AG08395 (cell line): ENCODE measurements at regions not wholly inside any gene's neighbourhood (a gene's known extent, or its start where the extent isn't known, plus 50 kb on each side); places are given as distances from the start of the nearest gene placed in this dataset.
"Not testable (repeated sequence)": the region's sequence is repeated elsewhere in the genome, so short reads cannot be mapped to it uniquely, and the experiment has no call there.

Experiments
- DNase-seq: peaks from one replicate; pipeline ENCODE4 v3.0.0; 2012; ENCODE audit warnings: mixed read lengths, low spot score

GRCh38 chr3:40901298-40901697 lies 298.0 kb upstream of the CTNNB1 start:
- no peak for DNase-seq

GRCh38 chr3:40901796-40902195 lies 297.5 kb upstream of the CTNNB1 start:
- DNase-seq, result no peak

DNA sequence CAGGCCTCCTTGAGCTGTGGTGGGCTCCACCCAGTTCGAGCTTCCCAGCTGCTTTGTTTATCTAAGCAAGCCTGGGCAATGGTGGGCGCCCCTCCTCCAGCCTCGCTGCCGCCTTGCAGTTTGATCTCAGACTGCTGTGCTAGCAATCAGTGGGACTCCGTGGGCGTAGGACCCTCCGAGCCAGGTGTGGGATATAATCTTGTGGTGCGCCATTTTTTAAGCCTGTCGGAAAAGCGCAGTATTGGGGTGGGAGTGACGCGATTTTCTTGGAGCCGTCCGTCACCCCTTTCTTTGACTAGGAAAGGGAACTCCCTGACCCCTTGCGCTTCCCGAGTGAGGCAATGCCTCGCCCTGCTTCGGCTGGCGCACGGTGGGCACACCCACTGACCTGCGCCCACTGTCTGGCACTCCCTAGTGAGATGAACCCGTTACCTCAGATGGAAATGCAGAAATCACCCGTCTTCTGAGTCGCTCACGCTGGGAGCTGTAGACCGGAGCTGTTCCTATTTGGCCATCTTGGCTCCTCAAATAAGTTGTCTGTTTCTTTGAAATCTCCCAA lies 291.3 kb upstream of the CTNNB1 start:
- not testable (repeated sequence) for DNase-seq

GRCh38 chr3:40908612-40909011 lies 290.7 kb upstream of the CTNNB1 start:
- DNase-seq, result no peak

DNA sequence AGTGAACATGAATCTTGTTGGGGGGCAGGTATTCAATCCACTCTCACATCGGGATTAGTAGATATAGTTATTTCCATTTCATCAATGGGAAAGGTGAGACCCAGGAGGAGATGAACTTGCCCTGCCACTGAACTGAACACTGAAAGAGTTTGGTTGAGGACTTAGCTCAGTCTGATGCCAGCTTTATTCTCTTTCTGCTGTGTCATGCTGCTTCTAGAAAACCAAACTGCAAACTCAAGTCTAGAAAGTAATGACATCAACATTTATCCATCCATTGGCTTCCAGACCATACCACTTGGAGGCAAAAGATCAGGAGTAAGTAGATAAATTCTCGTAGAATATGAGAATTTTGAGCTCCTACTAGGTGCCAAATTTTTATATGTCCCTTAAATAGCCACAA lies 288.0 kb upstream of the CTNNB1 start:
- DNase-seq, result no peak

DNA sequence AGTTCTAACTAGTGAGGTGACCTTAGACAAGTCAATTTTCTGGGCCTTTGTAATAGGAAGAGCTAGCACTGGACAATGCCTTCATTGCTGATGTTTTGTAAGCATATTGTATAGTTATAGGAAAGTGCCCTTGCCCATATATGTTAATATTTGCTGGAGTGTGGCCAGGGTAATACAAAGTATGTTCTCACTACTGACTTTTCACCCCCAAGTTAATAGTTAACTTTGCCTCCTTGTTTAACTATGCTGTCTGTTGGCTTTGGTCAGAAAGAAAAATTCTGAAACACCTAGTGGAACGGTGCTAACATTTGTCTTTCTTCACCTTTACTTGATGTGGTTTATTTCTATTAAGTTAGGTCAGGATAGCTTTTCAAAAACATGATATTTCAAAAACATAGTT lies 287.4 kb upstream of the CTNNB1 start:
- no peak for DNase-seq

GRCh38 chr3:40912461-40912860 lies 286.8 kb upstream of the CTNNB1 start:
- DNase-seq, result no peak

GRCh38 chr3:40913192-40913591 lies 286.1 kb upstream of the CTNNB1 start:
- DNase-seq, result no peak

DNA sequence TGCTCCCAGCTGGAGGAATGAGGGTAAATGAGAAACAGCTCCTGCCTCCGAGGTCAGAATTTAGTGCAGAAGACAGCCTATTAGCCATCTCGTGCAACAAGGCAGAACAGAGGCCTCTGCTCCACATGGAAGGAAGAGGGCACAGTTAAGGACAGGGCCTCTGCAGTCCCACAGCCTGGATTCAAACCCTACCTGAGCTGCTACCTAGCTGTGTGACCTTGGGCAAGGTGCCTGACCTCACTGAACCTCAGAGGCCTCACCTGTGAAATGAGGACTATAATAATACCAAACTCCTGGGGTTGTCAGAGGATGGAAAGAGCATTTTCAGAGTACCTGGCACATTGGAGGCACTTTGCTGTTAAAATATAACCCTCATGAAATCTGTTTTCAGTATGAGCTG lies 285.7 kb upstream of the CTNNB1 start:
- no peak for DNase-seq

- DNase-seq, result no peak
These were observed 284.8 kb upstream of the CTNNB1 start for GRCh38 chr3:40914475-40914874.

- DNase-seq, result no peak
These were observed 283.9 kb upstream of the CTNNB1 start for GRCh38 chr3:40915346-40915865.

DNA sequence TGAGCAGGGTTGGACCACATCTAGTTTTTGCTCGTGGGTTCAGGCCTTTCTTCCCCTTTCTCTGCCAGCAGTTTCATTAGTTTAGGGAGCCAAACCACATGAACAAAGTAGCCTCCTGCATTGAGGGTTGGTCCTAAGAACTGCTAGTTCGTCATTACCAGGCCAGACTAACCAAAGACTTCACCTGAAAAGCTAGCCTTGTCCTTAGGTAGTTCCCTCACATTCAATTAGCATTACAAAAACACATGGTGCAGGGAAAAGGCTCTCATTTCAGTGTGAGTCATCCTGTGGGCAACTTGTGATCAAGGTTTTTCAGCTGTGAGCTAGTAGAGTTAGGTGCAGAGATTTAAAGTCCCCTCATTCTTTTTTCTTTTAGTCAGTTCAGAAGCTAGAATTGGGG lies 279.3 kb upstream of the CTNNB1 start:
- no peak for DNase-seq

DNA sequence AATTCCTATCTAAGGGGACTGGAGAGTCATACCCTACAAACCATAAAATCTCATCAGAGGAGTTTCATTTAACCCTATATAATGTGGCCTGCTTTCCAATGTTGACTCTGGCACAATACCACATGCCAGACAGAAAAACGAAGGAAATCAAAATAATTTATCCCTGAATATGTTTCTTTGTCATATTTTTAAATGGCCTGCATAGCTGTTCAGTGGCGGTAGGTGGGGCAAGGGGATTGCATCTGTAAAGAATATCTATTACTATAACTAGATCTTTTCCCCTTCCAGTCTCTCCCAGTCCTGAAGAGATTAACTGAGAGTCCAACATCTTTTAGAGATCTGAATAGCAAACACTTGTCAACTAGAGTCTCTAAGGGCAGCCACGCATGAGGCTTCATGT lies 278.1 kb upstream of the CTNNB1 start:
- no peak for DNase-seq

DNA sequence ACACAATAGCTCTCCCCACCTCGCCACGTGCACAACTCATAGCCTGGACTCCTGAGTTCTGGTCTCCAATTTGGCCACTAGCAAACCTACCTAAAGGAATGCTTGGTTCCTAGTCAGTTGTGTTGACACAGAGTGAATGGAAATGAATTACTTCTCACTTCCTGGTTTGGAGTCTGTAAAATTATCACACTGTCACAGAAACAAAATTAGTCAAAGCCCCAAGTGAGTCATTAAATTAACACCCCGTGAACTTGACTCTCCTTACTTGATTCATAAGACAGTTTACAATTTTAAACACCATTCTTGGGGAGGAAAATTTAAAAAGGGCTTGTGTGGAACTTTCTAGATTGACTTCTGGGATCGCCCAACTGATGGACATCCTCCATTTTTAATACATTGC lies 276.2 kb upstream of the CTNNB1 start:
- DNase-seq, result no peak

DNA sequence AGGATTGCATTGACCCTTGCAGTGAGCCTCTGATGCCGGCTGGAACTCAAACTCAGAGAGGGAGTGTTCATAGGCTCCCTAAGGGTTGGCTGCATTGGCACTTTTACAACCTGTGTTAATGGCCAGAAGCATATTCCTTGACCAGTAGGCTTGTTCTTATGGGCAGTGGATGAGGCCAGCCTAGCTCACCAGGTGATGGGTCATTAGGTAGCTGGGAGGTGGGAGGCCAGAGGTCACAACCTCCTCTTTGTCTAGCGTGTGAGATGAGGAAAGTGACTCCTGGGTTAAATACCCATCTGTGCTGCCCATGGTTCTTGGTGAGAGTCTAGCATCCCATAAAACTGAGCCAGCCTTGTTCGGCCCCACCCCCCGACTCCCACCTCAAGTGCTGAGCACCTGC lies 275.7 kb upstream of the CTNNB1 start:
- DNase-seq, result no peak

DNA sequence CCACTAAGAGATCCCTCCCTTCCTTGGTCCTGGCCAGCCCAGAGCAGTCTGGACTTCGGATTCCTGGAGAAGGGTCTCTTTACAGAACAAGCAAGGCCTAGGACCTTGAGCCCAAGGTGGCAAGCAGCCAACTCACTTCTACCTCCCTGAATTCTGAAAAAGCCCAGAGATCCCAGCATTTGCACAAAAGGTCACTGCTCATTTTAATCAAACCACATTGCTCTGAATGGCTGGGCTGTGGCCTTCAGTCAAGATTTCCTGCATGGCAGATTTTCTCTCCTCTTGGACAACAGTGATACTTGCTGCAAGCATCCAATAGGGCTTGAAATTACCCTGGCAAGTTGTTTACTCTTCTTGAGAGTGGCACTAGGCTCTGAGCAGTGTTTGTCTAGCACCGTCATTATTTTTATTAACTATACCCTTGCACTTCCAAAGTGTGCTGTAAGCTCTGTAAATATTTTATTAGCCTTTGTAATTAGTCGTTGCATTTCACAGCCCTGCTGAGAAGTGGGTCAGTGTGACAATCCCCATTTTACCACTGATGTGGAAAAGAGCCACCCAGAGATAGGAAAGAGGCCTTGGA lies 274.7 kb upstream of the CTNNB1 start:
- no peak for DNase-seq

GRCh38 chr3:40925231-40925630 lies 274.1 kb upstream of the CTNNB1 start:
- DNase-seq, result no peak

- no peak for DNase-seq
These were observed 269.2 kb upstream of the CTNNB1 start for GRCh38 chr3:40930131-40930538.

GRCh38 chr3:40930756-40931155 lies 268.5 kb upstream of the CTNNB1 start:
- no peak for DNase-seq

DNA sequence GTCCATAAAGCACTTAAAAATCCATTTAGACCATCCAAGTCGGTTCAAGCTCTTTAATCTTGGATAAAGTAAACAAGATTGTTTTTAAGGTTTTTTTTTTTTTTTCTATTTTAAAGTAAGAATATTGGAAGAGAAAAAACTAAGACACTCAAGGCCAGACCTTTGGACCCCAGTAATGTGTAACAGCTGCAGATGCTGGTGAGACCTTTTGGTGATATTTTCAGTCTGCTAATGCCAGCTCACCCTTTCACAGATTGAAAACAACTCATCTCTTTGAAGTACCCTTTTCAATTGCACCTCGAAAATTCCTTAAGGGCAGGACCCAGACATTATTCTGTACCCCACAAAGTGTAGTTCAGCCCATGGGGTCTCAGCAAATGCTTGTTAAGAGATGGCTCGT lies 260.7 kb upstream of the CTNNB1 start:
- DNase-seq, result no peak

DNA sequence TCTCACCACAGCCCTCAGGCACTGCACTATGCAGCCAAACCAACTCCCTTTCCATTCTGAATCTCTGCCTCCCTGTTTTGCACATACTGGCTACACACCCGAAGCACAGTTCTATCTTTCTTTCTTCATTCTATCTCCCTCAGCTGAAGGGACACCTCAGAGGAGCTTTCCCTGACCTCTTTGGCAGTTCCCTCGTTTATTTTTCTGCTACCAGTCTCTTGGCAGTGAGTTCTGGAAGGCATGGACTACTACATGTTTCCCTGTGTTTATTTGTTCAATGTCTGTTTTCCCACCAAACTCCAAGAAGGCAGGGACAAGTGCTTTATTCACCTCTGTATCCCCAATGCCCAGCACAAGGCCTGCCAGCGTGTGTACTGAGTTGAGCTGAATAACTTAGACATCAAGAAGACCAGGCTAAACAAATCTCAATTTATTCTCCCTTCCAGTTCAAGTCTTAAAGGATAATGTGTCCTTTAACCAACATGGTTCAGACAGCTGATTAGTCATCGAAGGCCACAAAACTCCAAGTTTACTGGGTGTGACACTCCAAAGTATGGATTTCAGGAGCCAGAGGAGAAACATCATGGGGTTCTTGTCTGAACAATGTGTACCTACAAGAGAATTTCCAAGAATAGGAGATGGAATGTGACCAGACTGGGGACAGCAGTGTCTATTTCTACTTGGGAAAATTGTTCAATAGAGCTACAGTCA lies 260.1 kb upstream of the CTNNB1 start:
- DNase-seq, result no peak

GRCh38 chr3:40939741-40940130 lies 259.6 kb upstream of the CTNNB1 start:
- no peak for DNase-seq

DNA sequence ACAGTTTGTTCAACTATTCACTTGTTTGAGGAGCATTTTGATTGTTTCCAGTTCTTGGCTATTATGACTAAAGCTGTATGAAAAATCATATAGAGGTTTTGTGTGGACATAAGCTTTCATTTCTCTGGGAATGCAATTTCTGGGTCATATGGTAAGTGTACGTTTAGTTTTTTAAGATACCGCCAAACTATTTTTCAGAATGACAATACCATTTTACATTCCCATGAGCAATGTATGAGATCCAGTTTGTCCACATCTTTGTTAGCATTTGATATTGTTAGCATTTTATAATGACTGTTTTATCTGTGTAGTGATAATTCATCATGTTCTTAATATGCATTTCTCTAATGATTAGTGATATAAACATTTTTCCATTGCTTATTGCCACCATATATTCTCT lies 258.7 kb upstream of the CTNNB1 start:
- no peak for DNase-seq

- DNase-seq, result not testable (repeated sequence)
These were observed 252.3 kb upstream of the CTNNB1 start for GRCh38 chr3:40947022-40947421.
